ENCODE measurements at regions not wholly inside any gene's neighbourhood (a gene's known extent, or its start where the extent isn't known, plus 50 kb on each side); places are given as distances from the start of the nearest gene placed in this dataset.
"Not testable (repeated sequence)": the region's sequence is repeated elsewhere in the genome, so short reads cannot be mapped to it uniquely, and the experiment has no call there.

DNA sequence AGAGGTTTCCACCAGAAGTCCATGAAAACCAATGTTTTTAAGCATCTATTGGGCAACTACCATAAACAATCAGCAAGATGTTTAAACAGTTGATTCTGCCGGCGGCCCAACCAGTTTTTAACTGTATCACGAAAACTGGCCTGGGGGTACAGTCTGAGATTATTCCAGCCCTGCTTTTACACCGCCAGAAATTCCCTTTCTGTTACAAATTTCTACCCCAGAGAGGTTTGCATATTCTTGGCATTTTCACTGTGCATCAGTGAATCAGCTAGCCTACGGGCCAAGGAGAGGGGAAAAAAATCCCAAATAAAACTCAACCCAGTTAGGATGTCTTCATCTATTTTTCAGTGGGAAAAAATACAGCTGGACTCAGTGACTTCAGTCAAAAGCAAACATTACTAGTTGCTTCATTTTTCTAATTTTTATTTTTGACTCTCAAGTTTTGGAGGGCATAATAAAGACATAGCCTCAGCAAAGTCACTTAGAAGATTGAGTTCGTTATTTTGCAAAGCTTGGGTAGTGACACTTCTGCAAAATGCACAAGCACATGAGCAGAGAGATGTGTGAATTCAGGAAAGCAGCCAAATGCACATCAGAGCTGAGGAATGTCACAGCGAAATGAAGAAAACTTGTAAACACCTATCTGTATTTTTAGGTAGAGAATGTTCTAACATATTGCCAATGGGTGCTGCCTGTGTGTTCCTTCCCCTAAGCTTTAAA, 167.8 kb upstream of the GK2 start:
- no peak for DNase-seq (ENCODE audit: low spot score)
- no peak overlapping the region for H3K27ac ChIP-seq (ENCODE audit: poor library complexity, severe bottlenecking)
- TF ChIP-seq, protein P1, sequence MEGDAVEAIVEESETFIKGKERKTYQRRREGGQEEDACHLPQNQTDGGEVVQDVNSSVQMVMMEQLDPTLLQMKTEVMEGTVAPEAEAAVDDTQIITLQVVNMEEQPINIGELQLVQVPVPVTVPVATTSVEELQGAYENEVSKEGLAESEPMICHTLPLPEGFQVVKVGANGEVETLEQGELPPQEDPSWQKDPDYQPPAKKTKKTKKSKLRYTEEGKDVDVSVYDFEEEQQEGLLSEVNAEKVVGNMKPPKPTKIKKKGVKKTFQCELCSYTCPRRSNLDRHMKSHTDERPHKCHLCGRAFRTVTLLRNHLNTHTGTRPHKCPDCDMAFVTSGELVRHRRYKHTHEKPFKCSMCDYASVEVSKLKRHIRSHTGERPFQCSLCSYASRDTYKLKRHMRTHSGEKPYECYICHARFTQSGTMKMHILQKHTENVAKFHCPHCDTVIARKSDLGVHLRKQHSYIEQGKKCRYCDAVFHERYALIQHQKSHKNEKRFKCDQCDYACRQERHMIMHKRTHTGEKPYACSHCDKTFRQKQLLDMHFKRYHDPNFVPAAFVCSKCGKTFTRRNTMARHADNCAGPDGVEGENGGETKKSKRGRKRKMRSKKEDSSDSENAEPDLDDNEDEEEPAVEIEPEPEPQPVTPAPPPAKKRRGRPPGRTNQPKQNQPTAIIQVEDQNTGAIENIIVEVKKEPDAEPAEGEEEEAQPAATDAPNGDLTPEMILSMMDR (IDR thresholded peaks at IDR 0.05; ENCODE audit: poor library complexity, severe bottlenecking), result no peak
- no peaks in the 10 kb centered on the region for H3K36me3 ChIP-seq (ENCODE audit: low read depth)
- no peaks in the 10 kb centered on the region for H3K4me1 ChIP-seq (ENCODE audit: insufficient read depth, poor library complexity, severe bottlenecking)
- no peak overlapping the region for H3K4me3 ChIP-seq (ENCODE audit: severe bottlenecking)
- H3K27me3 ChIP-seq (ENCODE audit: insufficient read depth, poor library complexity, severe bottlenecking), result no peaks in the 10 kb centered on the region
- no peak for ATAC-seq (ENCODE audit: low read depth)
- H3K9me3 ChIP-seq (ENCODE audit: severe bottlenecking), result no peaks in the 10 kb centered on the region

DNA sequence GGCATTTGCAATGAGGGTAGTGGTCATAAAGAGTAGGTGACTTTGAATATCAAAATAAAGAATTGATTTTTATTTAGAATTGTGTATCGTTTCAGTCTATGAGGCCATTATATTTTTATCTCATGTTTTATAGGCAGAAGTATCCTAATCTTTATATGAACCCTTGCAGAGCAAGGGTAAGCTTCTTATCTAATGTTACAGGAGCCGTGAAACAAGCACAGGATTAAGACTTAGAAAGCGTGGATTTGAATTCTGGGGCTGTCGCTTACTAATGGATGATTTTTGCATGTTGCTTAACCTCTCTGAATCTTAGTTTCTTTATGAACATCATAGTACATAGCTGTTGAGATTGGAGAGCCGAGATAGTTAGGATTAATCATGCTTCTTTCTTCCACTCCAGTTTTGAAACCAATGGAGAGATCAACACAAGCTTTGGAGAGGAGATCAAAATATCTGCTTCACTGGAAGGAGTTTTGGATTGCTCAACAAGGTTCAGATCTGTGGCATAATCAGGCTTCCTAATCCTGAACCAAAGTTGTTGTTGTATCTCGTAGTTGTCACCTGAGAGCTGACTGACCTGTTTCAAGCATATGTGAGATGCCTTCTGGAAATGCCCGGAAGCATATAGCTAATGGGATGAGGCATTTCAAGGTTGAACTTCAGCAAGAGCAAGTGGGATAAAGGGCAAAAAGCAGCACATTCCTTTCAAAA, 166.9 kb upstream of the GK2 start:
- no peak overlapping the region for H3K4me3 ChIP-seq (ENCODE audit: severe bottlenecking)
- no peaks in the 10 kb centered on the region for H3K27me3 ChIP-seq (ENCODE audit: insufficient read depth, poor library complexity, severe bottlenecking)
- ATAC-seq (ENCODE audit: low read depth) (no peak), DNase-seq (ENCODE audit: low spot score) (no peak)
- H3K9me3 ChIP-seq (ENCODE audit: severe bottlenecking), result no peaks in the 10 kb centered on the region
- no peaks in the 10 kb centered on the region for H3K36me3 ChIP-seq (ENCODE audit: low read depth)
- no peaks in the 10 kb centered on the region for H3K4me1 ChIP-seq (ENCODE audit: insufficient read depth, poor library complexity, severe bottlenecking)
- TF ChIP-seq, protein P1 (IDR thresholded peaks at IDR 0.05; ENCODE audit: poor library complexity, severe bottlenecking), result no peak
- H3K27ac ChIP-seq (ENCODE audit: poor library complexity, severe bottlenecking), result no peak overlapping the region

DNA sequence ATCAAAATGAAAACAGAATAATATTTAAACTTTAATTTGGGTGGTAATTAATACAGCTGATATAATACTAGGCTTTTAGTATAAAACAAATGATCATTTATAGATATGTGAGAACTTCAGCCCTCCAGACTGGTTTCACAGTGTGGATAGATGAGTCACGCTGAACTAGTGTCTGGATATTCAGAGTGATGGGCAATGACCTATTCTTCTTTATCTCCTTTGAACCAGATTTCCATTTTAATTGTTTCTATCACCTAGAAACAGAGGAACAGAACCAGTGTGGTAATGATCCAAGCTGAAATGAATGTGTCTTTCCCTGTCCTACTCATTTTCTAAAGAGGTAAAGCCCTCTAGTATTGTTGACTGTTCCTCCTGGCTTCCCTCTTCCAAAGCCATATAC, 155.2 kb upstream of the GK2 start:
- no peak overlapping the region for H3K27ac ChIP-seq (ENCODE audit: poor library complexity, severe bottlenecking)
- ATAC-seq (ENCODE audit: low read depth) (no peak), DNase-seq (ENCODE audit: low spot score) (no peak)
- H3K9me3 ChIP-seq (ENCODE audit: severe bottlenecking), result no peaks in the 10 kb centered on the region
- no peaks in the 10 kb centered on the region for H3K4me1 ChIP-seq (ENCODE audit: insufficient read depth, poor library complexity, severe bottlenecking)
- TF ChIP-seq, protein P1 (IDR thresholded peaks at IDR 0.05; ENCODE audit: poor library complexity, severe bottlenecking), result no peak
- H3K27me3 ChIP-seq (ENCODE audit: insufficient read depth, poor library complexity, severe bottlenecking), result peaks cover 5% of the 10 kb centered on the region
- no peak overlapping the region for H3K4me3 ChIP-seq (ENCODE audit: severe bottlenecking)
- H3K36me3 ChIP-seq (ENCODE audit: low read depth), result no peaks in the 10 kb centered on the region

DNA sequence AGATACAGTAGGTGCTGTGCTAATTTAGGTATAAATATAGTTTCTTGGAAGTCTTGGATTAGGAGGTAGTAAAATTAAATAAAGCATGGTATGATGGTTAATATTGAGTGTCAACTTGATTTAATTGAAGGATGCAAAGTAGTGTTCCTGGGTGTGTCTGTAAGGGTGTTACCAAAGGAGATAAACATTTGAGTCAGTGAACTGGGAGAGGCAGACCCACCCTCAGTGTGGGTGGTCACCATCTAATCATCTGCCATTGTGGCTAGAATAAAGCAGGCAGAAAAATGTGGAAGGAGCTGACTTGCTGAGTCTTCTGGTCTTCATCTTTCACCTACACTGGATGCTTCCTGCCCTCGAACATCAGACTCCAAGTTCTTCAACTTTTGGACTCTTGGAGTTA, 153.7 kb upstream of the GK2 start:
- ATAC-seq (ENCODE audit: low read depth) (no peak), DNase-seq (ENCODE audit: low spot score) (no peak)
- Histone ChIP-seq H3K27me3 (ENCODE audit: insufficient read depth, poor library complexity, severe bottlenecking) (peaks cover 5% of the 10 kb centered on the region), H3K4me1 (ENCODE audit: insufficient read depth, poor library complexity, severe bottlenecking) (no peaks in the 10 kb centered on the region), H3K27ac (ENCODE audit: poor library complexity, severe bottlenecking) (no peak overlapping the region), H3K36me3 (ENCODE audit: low read depth) (no peaks in the 10 kb centered on the region), H3K9me3 (ENCODE audit: severe bottlenecking) (no peaks in the 10 kb centered on the region), H3K4me3 (ENCODE audit: severe bottlenecking) (no peak overlapping the region)
- TF ChIP-seq, protein P1 (IDR thresholded peaks at IDR 0.05; ENCODE audit: poor library complexity, severe bottlenecking), result no peak

DNA sequence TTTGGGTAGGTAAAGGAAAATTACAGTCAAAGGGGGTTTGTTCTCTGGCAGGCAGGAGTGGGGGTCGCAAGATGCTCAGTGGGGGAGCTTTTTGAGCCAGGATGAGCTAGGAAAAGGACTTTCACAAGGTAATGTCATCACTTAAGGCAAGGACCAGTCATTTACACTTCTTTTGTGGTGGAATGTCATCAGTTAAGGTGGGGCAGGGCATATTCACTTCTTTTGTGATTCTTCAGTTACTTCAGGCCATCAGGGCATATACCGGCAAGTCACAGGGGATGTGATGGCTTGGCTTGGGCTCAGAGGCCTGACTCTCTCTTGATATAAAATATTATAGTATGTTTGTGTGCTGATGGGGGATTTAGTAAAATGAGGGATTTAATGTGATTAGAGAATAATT, 151.4 kb upstream of the GK2 start:
- H3K4me1 ChIP-seq (ENCODE audit: insufficient read depth, poor library complexity, severe bottlenecking); ATAC-seq (ENCODE audit: low read depth); H3K9me3 ChIP-seq (ENCODE audit: severe bottlenecking); H3K36me3 ChIP-seq (ENCODE audit: low read depth); H3K4me3 ChIP-seq (ENCODE audit: severe bottlenecking); DNase-seq (ENCODE audit: low spot score); H3K27me3 ChIP-seq (ENCODE audit: insufficient read depth, poor library complexity, severe bottlenecking); H3K27ac ChIP-seq (ENCODE audit: poor library complexity, severe bottlenecking): not testable (repeated sequence)

Data from RWPE2 (cell line).